GM18519 (cell line): ENCODE measurements at regions not wholly inside any gene's neighbourhood (a gene's known extent, or its start where the extent isn't known, plus 50 kb on each side); places are given as distances from the start of the nearest gene placed in this dataset.
"Not testable (repeated sequence)": the region's sequence is repeated elsewhere in the genome, so short reads cannot be mapped to it uniquely, and the experiment has no call there.

Experiments used
- ATAC-seq: cut with Tn5 transposase; IDR thresholded peaks from one replicate; pipeline ENCODE4 v1.9.1; 2021; ENCODE audit warnings: mild to moderate bottlenecking, moderate library complexity; ENCODE audit not compliant: unreplicated experiment, low FRiP score

DNA sequence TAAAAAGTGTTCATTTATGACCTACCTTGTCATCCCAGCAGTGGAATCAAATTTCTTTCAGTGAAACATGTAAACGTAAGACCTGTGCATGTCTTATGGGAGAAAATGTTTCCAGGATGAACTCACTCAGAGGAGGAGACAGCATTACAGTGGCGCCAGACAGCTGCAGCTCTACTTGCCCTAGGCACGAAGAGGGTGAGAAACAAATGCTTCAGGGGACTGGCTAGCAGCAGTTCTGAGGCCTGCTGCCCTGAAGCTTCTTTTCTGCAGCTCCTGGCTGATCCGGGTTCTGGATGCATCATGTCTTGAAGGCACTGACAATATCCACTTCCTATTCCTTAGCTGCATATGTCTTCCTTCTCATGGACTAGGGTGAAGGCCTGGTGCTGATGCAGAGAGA is 120.2 kb downstream of the QRSL1 start:
- no peak for ATAC-seq

DNA sequence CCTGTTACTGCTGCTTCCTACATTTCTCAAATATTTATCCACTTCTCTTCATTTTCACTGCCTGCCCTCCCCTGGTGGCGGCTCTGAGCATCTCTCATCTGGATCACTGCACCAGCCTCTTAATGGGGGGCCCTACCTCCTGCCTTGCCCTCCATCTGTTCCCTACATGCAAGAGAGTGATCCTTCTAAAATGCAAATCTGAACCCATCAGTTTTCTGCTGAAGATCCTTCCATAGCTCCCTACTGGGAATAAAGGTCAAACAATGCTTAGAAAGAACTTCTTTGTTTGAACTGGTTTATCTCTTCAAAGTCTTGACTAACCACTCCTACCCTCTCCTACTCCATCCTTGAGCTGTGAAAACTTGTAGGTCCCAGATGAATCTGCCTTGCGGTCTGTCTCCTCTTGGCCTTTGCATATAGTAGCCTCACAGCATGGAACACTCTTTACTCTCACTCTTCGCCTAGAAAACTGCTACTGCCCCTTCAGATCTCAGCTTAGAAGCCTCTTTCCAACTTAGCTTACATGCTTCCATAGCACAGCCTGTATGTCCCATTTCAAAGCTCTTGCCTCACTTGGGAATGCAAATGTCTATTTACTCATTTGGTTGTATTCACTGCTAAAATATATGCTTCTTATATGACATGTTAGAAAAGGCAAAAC is 119.3 kb downstream of the QRSL1 start:
- no peak for ATAC-seq

- ATAC-seq, result no peak
Observed at GRCh38 chr6:106747139-106747538, 117.8 kb downstream of the QRSL1 start.

GRCh38 chr6:106746652-106747051 is 117.3 kb downstream of the QRSL1 start:
- ATAC-seq, result no peak

- no peak for ATAC-seq
Observed at GRCh38 chr6:106745824-106746582, 116.6 kb downstream of the QRSL1 start.

DNA sequence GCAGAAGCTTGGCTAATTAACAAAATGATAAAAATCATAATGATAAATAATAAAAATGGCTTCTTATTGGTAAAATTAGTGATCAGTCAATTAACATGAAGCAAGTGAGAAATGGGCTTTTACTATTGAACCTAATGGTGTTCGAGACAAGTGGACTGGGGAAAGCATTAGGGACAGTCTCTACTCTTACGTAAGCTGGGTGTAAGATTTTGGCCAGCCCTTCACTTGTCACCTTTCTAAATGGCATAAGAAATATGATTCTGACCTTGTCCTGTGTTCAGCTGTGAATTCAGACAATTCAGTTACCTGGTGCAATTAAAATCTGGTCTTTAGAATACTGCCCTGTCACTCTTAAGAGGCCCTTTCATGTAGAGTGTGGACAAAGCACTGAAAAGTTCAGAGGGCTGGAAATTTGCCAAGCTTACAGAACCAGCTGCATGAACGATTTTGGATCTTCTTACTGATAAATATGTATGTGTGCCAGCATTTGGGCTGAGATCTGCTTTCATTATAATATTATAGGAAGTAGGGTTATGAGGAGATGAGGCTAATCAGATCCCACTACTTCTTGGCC is 115.9 kb downstream of the QRSL1 start:
- ATAC-seq, result no peak

GRCh38 chr6:106744781-106745180 is 115.4 kb downstream of the QRSL1 start:
- no peak for ATAC-seq

DNA sequence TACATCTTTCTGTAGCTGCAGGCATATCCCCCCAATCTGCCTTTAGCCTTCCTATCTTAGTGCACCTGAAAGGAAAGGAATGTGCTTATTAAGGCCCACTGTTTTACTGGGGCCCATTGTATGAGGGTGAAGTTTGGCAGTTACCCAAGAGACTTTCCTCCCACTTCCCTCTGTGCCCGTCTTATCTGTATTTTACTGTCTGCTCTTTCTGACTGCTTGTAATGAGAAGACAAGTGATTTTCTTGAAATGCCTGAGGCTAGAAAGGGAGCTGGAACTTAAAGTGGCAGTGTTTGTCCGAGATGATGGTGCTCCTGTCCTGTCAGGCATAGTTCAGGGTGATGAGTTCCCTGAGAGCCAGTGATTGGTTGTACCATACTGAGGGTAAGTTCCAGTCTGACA is 114.7 kb downstream of the QRSL1 start:
- ATAC-seq, result not testable (repeated sequence)

GRCh38 chr6:106743612-106744011 is 114.2 kb downstream of the QRSL1 start:
- ATAC-seq, result no peak

GRCh38 chr6:106740287-106740686 is 110.9 kb downstream of the QRSL1 start:
- ATAC-seq, result no peak

GRCh38 chr6:106739387-106739786 is 110.0 kb downstream of the QRSL1 start:
- no peak for ATAC-seq

GRCh38 chr6:106736502-106736901 is 107.1 kb downstream of the QRSL1 start:
- no peak for ATAC-seq

DNA sequence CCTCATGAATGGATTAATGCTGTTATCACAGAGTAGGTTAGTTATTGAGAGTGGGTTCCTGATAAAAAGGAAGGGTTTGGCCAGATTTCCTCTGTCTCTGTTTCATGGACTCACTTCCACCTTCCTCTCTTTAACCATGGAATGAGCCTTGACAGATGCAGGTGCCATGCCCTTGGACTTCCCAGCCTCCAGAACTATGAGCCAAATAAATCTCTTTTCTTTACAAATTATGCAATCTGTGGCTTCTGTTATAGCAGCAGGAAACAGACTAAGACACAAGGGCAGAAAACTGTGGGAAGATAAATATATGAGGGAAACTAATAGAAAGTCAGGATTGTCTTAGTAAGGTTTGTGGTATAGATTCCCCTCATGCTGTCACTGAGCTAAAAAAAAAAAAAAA is 106.5 kb downstream of the QRSL1 start:
- ATAC-seq, result no peak

GRCh38 chr6:106735136-106735633 is 105.8 kb downstream of the QRSL1 start:
- no peak for ATAC-seq

DNA sequence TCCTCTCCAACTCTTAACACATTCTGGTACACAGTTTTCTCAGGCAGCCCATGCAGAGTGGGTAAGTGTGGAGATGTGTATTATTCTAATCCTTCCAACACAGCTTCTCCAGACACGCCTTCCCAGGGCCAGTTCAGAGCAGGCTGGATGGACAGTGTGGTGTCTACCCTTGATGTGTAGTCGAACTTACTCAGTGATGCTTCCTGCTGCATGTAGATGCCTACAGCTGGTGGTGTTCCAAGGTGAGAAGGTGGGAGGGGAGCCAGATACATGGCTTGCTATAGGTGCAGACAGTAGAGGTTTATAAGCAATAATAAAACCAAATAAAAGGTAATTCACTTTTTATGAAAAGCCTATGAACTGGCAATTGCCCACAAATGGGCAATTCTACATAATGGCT is 104.0 kb downstream of the QRSL1 start:
- ATAC-seq, result no peak

GRCh38 chr6:106732376-106732940 is 103.1 kb downstream of the QRSL1 start:
- ATAC-seq, result no peak

DNA sequence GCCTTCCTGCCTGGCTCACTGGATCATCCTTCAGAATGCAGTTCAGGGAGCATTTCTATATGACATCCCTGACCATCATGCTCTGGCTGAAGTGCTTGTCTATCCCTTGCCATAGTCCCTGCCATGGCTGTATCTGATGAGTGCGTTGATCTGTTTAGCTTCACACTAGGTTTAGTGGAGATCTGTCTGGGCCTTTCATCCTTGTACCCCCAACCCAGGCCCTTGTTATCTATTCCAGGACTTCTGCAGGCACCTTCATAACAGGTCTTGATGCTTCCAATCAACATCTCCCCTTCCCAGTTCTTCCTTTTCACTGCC is 102.4 kb downstream of the QRSL1 start:
- no peak for ATAC-seq

DNA sequence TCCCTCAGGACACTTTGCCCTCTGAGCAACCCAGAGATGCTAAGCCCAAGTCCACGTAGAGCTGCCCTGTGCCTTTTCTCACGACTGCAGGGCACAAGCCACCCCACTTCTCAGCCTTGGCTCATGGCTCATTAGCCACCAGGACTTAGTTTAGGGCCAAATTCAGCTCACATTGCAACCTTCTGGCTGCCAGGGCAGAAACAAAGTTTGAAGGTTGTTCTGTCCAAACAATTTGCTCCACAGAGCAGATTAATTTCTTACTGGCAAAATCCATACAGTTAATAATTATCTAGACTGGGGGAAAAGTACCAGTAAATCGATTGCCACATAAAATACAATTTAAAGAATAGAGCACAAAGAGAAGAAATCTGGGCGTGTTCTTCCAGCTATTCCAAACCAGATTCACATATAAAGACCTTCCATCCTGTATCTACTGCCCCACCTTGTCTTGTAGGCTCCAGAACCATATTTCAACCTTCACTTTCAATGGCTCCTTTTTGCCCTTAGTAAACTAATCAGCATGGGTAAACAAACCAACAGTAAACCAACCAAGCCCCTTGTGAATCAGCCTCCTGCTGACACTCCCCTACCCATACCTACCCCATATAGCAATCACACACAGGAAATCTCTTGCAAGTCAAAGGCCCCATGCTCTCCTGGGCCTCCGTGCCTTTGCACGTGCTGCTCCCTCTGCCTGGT is 101.9 kb downstream of the QRSL1 start:
- no peak for ATAC-seq

DNA sequence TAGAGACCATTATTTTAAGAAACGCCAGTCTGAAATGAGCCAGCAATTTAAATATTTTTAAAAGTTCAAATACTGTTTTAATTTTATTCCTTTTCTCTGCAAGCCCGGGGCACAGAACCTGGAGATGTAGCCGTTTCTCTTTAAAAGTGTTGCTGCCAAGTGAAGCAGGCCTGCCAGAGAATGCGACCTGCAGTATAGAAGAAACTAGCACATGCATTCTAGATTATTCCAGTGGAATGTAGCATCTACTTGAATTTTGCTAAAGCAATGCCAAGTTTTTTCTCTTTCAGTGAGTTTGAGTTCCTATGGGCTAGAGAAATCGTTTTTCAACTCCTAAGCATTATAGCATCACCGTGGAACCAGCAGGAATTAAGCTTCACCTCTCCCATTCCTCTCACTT is 101.3 kb downstream of the QRSL1 start:
- ATAC-seq, result no peak

DNA sequence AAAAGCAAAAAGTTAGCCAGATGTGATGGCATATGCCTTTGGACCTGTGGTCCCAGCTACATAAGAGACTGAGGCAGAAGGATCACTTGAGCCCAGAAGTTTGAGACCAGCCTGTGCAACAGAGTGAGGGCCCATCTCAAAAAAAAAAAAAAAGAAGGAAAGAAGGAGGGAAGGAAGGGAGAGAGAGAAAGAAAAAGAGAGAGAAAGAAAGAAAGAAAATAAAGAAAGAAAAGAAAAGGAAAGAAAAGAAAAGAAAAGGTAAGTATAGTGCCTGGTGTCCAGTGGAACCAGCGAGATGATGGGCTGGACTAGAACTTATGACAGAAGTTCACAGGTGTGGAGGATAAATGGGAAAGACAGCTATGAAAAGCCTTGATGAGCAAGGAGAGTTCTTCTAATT is 100.9 kb downstream of the QRSL1 start:
- no peak for ATAC-seq

GRCh38 chr6:106729841-106730240 is 100.5 kb downstream of the QRSL1 start:
- ATAC-seq, result no peak
